HUES6 (cell line): ENCODE measurements at regions not wholly inside any gene's neighbourhood (a gene's known extent, or its start where the extent isn't known, plus 50 kb on each side); places are given as distances from the start of the nearest gene placed in this dataset.

ENCODE experiments used
- H3K27ac ChIP-seq: 2 replicates; pipeline ENCODE4 v1.7.0; 2013; ENCODE audit warnings: low read depth, mild to moderate bottlenecking, low read length, inconsistent platforms
- H3K27me3 ChIP-seq: 2 replicates; pipeline ENCODE4 v1.6.1; 2013; ENCODE audit warnings: low read length; ENCODE audit not compliant: control insufficient read depth, insufficient read depth
- H3K36me3 ChIP-seq: 2 replicates; pipeline ENCODE4 v1.6.1; 2013; ENCODE audit warnings: low read length; ENCODE audit not compliant: control insufficient read depth, insufficient read depth
- H3K4me1 ChIP-seq: 2 replicates; pipeline ENCODE4 v1.6.1; 2013; ENCODE audit warnings: low read length; ENCODE audit not compliant: control insufficient read depth, insufficient read depth
- H3K4me3 ChIP-seq: 2 replicates; pipeline ENCODE4 v1.5.1; 2013; ENCODE audit warnings: low read depth, low read length
- H3K9ac ChIP-seq: one replicate; pipeline ENCODE4 v1.6.1; 2013; ENCODE audit warnings: mild to moderate bottlenecking, low read length
- H3K9me3 ChIP-seq: 2 replicates; pipeline ENCODE4 v1.6.1; 2013; ENCODE audit warnings: low read depth, low read length; ENCODE audit not compliant: control insufficient read depth, insufficient read depth

- no peaks in the 10 kb centered on the region for H3K36me3 ChIP-seq
- H3K4me3 ChIP-seq, result peak overlapping the region; percentile 28; the same call in 1 of the 2 replicates
- peaks cover 20% of the 10 kb centered on the region for H3K4me1 ChIP-seq
These were observed 183.4 kb upstream of the TOPAZ1 start for GRCh38 chr3:44058022-44058867.

GRCh38 chr3:44058868-44059203 lies 182.8 kb upstream of the TOPAZ1 start:
- H3K36me3 ChIP-seq, result no peaks in the 10 kb centered on the region
- H3K9ac ChIP-seq, result no peak overlapping the region
- no peaks in the 10 kb centered on the region for H3K9me3 ChIP-seq
- peaks cover 20% of the 10 kb centered on the region for H3K4me1 ChIP-seq
- H3K4me3 ChIP-seq, result no peak overlapping the region
- no peaks in the 10 kb centered on the region for H3K27me3 ChIP-seq
- H3K27ac ChIP-seq, result no peak overlapping the region

More at GRCh38 chr3:44058022-44058867, 183.4 kb upstream of the TOPAZ1 start:
- no peaks in the 10 kb centered on the region for H3K9me3 ChIP-seq
- H3K9ac ChIP-seq, result no peak overlapping the region
- H3K27ac ChIP-seq, result no peak overlapping the region
- H3K27me3 ChIP-seq, result no peaks in the 10 kb centered on the region

DNA sequence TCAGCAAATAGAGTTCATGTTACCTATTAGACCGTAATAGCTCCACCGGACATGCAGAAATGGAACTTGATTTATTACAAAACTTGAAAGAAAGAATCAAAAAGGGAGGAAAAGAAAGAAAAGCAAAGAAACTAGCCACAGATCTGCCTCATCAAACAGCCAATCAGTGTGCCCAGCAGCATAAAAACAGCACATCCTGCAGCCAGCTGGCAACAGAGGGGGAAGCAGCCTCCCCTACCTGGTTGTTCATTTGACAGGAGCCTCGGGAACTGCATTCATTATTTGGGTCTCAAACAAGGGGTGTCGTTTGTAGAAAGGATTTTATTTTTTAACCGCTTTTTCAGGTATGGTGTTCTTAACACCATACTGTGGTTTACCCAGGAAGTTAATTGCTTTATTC lies 181.5 kb upstream of the TOPAZ1 start:
- H3K36me3 ChIP-seq, result no peaks in the 10 kb centered on the region
- H3K9me3 ChIP-seq, result no peaks in the 10 kb centered on the region
- no peak overlapping the region for H3K27ac ChIP-seq
- no peaks in the 10 kb centered on the region for H3K27me3 ChIP-seq
- no peak overlapping the region for H3K4me3 ChIP-seq
- H3K9ac ChIP-seq, result no peak overlapping the region
- peaks cover 20% of the 10 kb centered on the region for H3K4me1 ChIP-seq

GRCh38 chr3:44061268-44061667 lies 180.4 kb upstream of the TOPAZ1 start:
- Histone ChIP-seq H3K4me3 (no peak overlapping the region), H3K27me3 (no peaks in the 10 kb centered on the region), H3K27ac (no peak overlapping the region), H3K9ac (no peak overlapping the region), H3K9me3 (no peaks in the 10 kb centered on the region), H3K4me1 (peaks cover 25% of the 10 kb centered on the region), H3K36me3 (no peaks in the 10 kb centered on the region)

DNA sequence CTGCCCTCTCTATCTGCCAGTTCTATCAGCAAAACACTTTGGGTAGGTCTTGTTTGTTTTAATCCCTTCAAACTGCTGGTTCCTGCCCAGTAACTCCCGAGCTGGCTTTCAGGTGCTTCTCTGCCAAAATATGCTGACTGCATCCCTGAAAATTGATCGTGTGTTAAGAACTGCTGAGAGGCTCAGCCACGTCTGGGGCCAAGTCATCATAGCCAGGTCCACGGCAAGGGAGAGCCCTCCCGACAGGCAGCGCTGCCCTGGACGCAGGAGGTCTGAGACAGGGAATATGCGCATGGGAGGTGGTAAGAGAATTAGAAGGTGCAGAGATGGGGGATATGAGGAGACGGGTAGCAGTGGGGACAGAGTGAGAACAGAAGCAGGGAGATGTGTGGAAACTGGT lies 179.7 kb upstream of the TOPAZ1 start:
- Histone ChIP-seq H3K27me3 (no peaks in the 10 kb centered on the region), H3K9me3 (no peaks in the 10 kb centered on the region), H3K36me3 (no peaks in the 10 kb centered on the region), H3K4me3 (no peak overlapping the region), H3K4me1 (peaks cover 25% of the 10 kb centered on the region), H3K27ac (no peak overlapping the region), H3K9ac (no peak overlapping the region)

- H3K36me3 ChIP-seq, result no peaks in the 10 kb centered on the region
- H3K9ac ChIP-seq, result no peak overlapping the region
- H3K4me3 ChIP-seq, result no peak overlapping the region
- no peaks in the 10 kb centered on the region for H3K27me3 ChIP-seq
- H3K27ac ChIP-seq, result no peak overlapping the region
- peaks cover 17% of the 10 kb centered on the region for H3K4me1 ChIP-seq
- no peaks in the 10 kb centered on the region for H3K9me3 ChIP-seq
These were observed 176.2 kb upstream of the TOPAZ1 start for GRCh38 chr3:44065311-44066094.

DNA sequence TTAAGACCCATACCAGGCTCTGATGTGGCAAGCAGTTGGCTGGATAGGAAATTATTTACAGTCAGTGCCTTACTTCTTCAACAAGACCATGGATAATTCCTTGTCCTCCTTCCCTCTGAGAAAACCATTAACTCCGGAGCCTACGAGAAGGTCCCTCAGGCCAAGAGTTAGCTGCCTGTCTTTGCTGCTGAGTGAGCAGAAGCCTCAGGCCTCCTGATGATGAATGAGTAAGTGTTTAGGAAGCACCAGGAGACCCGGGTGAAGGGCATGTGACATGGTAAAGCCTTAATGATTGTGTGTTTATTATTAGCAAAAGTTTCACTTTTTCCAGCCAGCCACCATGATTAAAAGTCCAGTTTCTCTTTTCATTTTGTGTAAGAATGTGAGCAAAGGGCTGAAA lies 174.9 kb upstream of the TOPAZ1 start:
- H3K9me3 ChIP-seq, result no peaks in the 10 kb centered on the region
- no peak overlapping the region for H3K9ac ChIP-seq
- H3K27me3 ChIP-seq, result no peaks in the 10 kb centered on the region
- H3K36me3 ChIP-seq, result no peaks in the 10 kb centered on the region
- no peak overlapping the region for H3K4me3 ChIP-seq
- H3K27ac ChIP-seq, result no peak overlapping the region
- peaks cover 16% of the 10 kb centered on the region for H3K4me1 ChIP-seq

DNA sequence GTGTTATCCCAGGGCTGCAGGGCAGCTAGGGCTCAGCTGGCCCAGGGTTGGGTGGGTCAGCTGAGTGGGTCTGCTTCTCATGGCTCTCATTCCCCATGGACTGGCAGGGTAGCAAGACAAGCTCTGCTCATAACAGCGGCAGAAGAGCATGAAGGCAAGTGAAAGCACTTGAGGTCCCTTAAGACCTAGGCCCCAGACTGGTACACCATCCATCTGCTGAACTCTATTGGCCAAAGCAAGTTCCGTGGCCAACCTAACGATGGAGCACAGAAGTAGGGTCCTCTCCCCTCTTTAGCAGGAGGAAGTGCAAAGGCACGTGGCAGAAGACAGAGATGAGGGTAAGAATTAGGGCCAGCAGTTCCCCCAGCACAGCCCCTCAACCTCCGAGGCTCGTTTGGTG lies 174.3 kb upstream of the TOPAZ1 start:
- Histone ChIP-seq H3K9me3 (no peaks in the 10 kb centered on the region), H3K4me3 (no peak overlapping the region), H3K36me3 (no peaks in the 10 kb centered on the region), H3K9ac (no peak overlapping the region), H3K27ac (no peak overlapping the region), H3K27me3 (no peaks in the 10 kb centered on the region), H3K4me1 (peaks cover 10% of the 10 kb centered on the region)

DNA sequence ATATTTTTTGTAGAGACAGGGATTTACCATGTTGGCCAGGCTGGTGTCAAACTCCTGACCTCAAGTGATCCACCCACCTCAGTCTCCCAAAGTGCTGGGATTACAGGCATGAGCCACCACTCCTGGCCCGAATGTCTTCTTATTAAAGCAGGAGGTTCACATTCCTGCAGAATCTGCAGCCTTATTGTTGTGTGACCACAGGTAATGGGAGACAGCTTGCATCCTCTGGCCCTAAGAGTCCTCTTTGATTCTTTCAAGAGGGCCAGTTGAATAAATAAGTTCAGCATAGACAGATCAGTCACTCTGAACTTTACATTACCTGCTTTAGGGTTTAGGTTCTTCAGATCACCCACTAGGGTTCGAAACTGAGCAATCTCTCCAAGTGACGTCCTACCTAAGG lies 172.9 kb upstream of the TOPAZ1 start:
- no peak overlapping the region for H3K27ac ChIP-seq
- no peak overlapping the region for H3K9ac ChIP-seq
- no peaks in the 10 kb centered on the region for H3K36me3 ChIP-seq
- no peaks in the 10 kb centered on the region for H3K9me3 ChIP-seq
- 0 out of 2 replicates have a peak, but pooled peaks cover 5% of the 10 kb centered on the region for H3K4me1 ChIP-seq
- H3K27me3 ChIP-seq, result no peaks in the 10 kb centered on the region
- H3K4me3 ChIP-seq, result no peak overlapping the region

DNA sequence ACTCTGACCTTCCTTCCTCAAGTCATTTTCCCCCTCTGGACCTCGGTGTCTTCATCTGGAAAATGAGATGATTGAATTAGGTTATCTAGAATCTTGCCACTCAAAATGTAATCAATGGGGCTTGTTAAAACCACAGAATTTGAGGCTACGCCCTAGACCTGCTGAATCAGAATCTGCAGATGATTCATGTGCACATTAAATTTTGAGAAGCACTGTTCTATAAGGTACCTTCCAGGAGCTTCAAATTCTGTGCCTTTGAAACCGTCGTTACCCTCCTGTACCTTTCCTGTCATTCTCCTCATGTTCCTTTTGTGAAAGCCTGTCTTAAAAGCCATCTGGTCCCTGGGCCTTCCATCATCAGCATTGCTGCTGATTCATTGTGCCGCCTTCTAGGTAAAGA lies 172.4 kb upstream of the TOPAZ1 start:
- Histone ChIP-seq H3K4me1 (peaks cover 8% of the 10 kb centered on the region; the same call in 1 of the 2 replicates), H3K4me3 (no peak overlapping the region), H3K27me3 (no peaks in the 10 kb centered on the region), H3K9ac (no peak overlapping the region), H3K27ac (no peak overlapping the region), H3K9me3 (no peaks in the 10 kb centered on the region), H3K36me3 (no peaks in the 10 kb centered on the region)

GRCh38 chr3:44070841-44071546 lies 170.7 kb upstream of the TOPAZ1 start:
- H3K4me1 ChIP-seq, result peaks cover 7% of the 10 kb centered on the region

More at GRCh38 chr3:44070841-44071546, 170.7 kb upstream of the TOPAZ1 start:
- H3K4me3 ChIP-seq, result no peak overlapping the region
- H3K36me3 ChIP-seq, result no peaks in the 10 kb centered on the region
- H3K27me3 ChIP-seq, result no peaks in the 10 kb centered on the region
- H3K9ac ChIP-seq, result no peak overlapping the region
- H3K27ac ChIP-seq, result no peak overlapping the region
- no peaks in the 10 kb centered on the region for H3K9me3 ChIP-seq
